ENCODE measurements at regions not wholly inside any gene's neighbourhood (a gene's known extent, or its start where the extent isn't known, plus 50 kb on each side); places are given as distances from the start of the nearest gene placed in this dataset.

DNA sequence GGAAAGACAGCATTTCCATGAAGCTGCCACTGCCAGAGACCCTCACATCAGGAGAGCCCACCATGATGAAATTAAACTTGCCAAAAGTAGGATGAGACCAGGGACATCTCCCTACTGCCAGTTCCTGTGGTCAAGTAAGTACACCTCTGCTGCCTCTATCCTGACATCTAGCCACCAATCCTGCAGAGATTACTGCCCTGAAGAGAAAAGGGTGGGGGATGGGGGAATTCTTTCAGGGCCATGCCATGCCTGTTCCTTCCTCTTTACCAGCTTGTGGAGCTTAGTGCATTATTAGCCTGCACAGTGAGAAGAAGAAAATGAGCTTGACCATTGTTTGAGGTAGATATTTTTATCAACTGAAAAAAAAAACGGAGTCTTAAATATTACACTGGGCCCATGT lies 397.2 kb upstream of the CDH2 start:
- TF ChIP-seq GATA2 (IDR thresholded peaks at IDR 0.05; ENCODE audit: low read depth, low read length) (no peak), GATA3 (IDR thresholded peaks at IDR 0.05; ENCODE audit: low read depth, low read length) (no peak)

Measured in SH-SY5Y (cell line).